ENCODE measurements at regions not wholly inside any gene's neighbourhood (a gene's known extent, or its start where the extent isn't known, plus 50 kb on each side); places are given as distances from the start of the nearest gene placed in this dataset.

GRCh38 chr5:91928754-91929521, 545.8 kb upstream of the ARRDC3 start:
- H3K27ac ChIP-seq (ENCODE audit: low read depth): no peak overlapping the region
- DNase-seq (ENCODE audit: low spot score) (peak; percentile 67), ATAC-seq (peak; percentile 46)
- Mint-ChIP-seq H3K9me3 (no peaks in the 10 kb centered on the region), H3K27ac (no peak overlapping the region), H3K27me3 (ENCODE audit: insufficient read depth, low read depth, poor library complexity) (peaks cover 2% of the 10 kb centered on the region), H3K4me3 (no peak overlapping the region), H3K36me3 (ENCODE audit: low read depth) (no peaks in the 10 kb centered on the region), H3K4me1 (peaks cover 6% of the 10 kb centered on the region; the same call in 2 of the 3 replicates)
- H3K27me3 ChIP-seq (ENCODE audit: insufficient read depth): no peaks in the 10 kb centered on the region
- no peak for TF ChIP-seq EZH2 (IDR thresholded peaks at IDR 0.05; ENCODE audit: low read depth, unreplicated experiment)
- peak in 1 of 2 experiments; percentile 77; a peak in 3 of 4 replicates for TF ChIP-seq CTCF (conservative IDR thresholded peaks at IDR 0.05; ENCODE audit: low read depth in 2 of 2)
- no peaks in the 10 kb centered on the region for H4K20me1 ChIP-seq (replicated peaks; ENCODE audit: insufficient read depth)
- no peak overlapping the region for H3K4me2 ChIP-seq
- no peak overlapping the region for H3K4me3 ChIP-seq
- peaks cover 7% of the 10 kb centered on the region; the same call in 1 of the 2 replicates for H3K4me1 ChIP-seq (ENCODE audit: insufficient read depth)
- H3K36me3 ChIP-seq (ENCODE audit: insufficient read depth): no peaks in the 10 kb centered on the region
- H3F3A ChIP-seq (replicated peaks; ENCODE audit: low read depth): no peaks in the 10 kb centered on the region
- no peak overlapping the region for H2AFZ ChIP-seq
- H3K9me2 ChIP-seq (ENCODE audit: insufficient read depth): no peaks in the 10 kb centered on the region
- H3K79me2 ChIP-seq (replicated peaks; ENCODE audit: insufficient read depth): no peaks in the 10 kb centered on the region

GRCh38 chr5:91927439-91927838, 544.3 kb upstream of the ARRDC3 start:
- H3K27me3 ChIP-seq (ENCODE audit: insufficient read depth): no peaks in the 10 kb centered on the region
- H3K79me2 ChIP-seq (replicated peaks; ENCODE audit: insufficient read depth): no peaks in the 10 kb centered on the region
- H3F3A ChIP-seq (replicated peaks; ENCODE audit: low read depth): no peaks in the 10 kb centered on the region
- H2AFZ ChIP-seq: no peak overlapping the region
- H3K4me3 ChIP-seq: no peak overlapping the region
- H4K20me1 ChIP-seq (replicated peaks; ENCODE audit: insufficient read depth): no peaks in the 10 kb centered on the region
- no peak for ATAC-seq
- Mint-ChIP-seq H3K4me3 (no peak overlapping the region), H3K27ac (no peak overlapping the region), H3K4me1 (peaks cover 6% of the 10 kb centered on the region; the same call in 2 of the 3 replicates), H3K9me3 (no peaks in the 10 kb centered on the region), H3K36me3 (ENCODE audit: low read depth) (no peaks in the 10 kb centered on the region), H3K27me3 (ENCODE audit: insufficient read depth, low read depth, poor library complexity) (peaks cover 2% of the 10 kb centered on the region)
- no peak for DNase-seq (ENCODE audit: low spot score)
- H3K9me2 ChIP-seq (ENCODE audit: insufficient read depth): no peaks in the 10 kb centered on the region
- H3K4me2 ChIP-seq: no peak overlapping the region
- peaks cover 7% of the 10 kb centered on the region; the same call in 1 of the 2 replicates for H3K4me1 ChIP-seq (ENCODE audit: insufficient read depth)
- no peaks in the 10 kb centered on the region for H3K36me3 ChIP-seq (ENCODE audit: insufficient read depth)
- TF ChIP-seq EZH2 (IDR thresholded peaks at IDR 0.05; ENCODE audit: low read depth, unreplicated experiment) (no peak), CREB1 (CRISPR knock-in tag; IDR thresholded peaks at IDR 0.05; ENCODE audit: low read depth) (no peak), CTCF (conservative IDR thresholded peaks at IDR 0.05; ENCODE audit: low read depth in 2 of 2) (no peak), REST (IDR thresholded peaks at IDR 0.05; ENCODE audit: unreplicated experiment) (no peak), NANOG (IDR thresholded peaks at IDR 0.05; ENCODE audit: borderline replicate concordance) (no peak)
- no peak overlapping the region for H3K27ac ChIP-seq (ENCODE audit: low read depth)

Data from GM23338 (cell line).